ENCODE measurements at regions not wholly inside any gene's neighbourhood (a gene's known extent, or its start where the extent isn't known, plus 50 kb on each side); places are given as distances from the start of the nearest gene placed in this dataset.

- TF ChIP-seq CTCF (IDR thresholded peaks at IDR 0.05; ENCODE audit: low read length) (no peak), EZH2 (optimal IDR thresholded peaks at IDR 0.05; ENCODE audit: low read depth, low read length) (no peak)
These were observed 59.1 kb upstream of the DCN start for GRCh38 chr12:91241756-91242155.
